Astrocyte of the spinal cord (primary cell): ENCODE measurements at regions not wholly inside any gene's neighbourhood (a gene's known extent, or its start where the extent isn't known, plus 50 kb on each side); places are given as distances from the start of the nearest gene placed in this dataset.

Experiments used
- DNase-seq: peaks from one replicate; pipeline ENCODE4 v3.0.0; 2011; ENCODE audit warnings: low read depth, low spot score
- H3K4me3 ChIP-seq: 2 replicates; pipeline ENCODE4 v1.5.1; 2011; ENCODE audit warnings: low read depth, mild to moderate bottlenecking, low read length, moderate library complexity
- CTCF ChIP-seq: IDR thresholded peaks from 2 replicates; pipeline ENCODE4 v1.5.1; 2012; ENCODE audit warnings: low read depth, mild to moderate bottlenecking, low read length, inconsistent platforms
- in situ Hi-C: cut with HindIII; loops from 2 replicates; pipeline ENCODE4 v1.10.0; 2017; ENCODE audit warnings: low sequenced_read_pairs

GRCh38 chr9:61673664-61674381 is 484.0 kb downstream of the SPATA31A7 start:
- in situ Hi-C loops: no loop called here
- TF ChIP-seq CTCF: no peak
- no peak overlapping the region for H3K4me3 ChIP-seq
- DNase-seq: no peak

GRCh38 chr9:61674465-61674864 is 484.6 kb downstream of the SPATA31A7 start:
- no peak overlapping the region for H3K4me3 ChIP-seq
- TF ChIP-seq CTCF: no peak
- DNase-seq: no peak
- in situ Hi-C loops: no loop called here

DNA sequence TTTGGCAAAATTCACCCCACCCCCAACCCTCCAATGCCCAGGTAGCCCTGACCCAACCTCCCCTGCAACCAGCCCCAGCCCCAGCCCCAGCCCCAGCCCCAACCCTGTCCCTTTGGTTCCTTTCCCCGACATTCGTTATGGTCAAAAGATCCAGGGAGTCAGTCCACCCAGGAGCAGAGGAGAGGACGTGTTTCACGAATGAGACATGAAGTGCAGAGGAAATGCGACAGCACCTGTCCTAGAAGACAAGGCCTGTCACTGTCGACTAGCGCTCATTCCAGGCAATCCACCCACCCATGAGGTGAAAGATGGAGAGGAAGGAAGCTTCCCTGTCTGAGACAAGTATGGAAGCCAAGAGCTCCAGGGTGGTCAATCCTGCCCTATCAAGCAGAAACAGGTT is 485.0 kb downstream of the SPATA31A7 start:
- no peak for TF ChIP-seq CTCF
- in situ Hi-C loops: no loop called here
- DNase-seq: no peak
- H3K4me3 ChIP-seq: no peak overlapping the region
